A172 (cell line): ENCODE measurements at regions not wholly inside any gene's neighbourhood (a gene's known extent, or its start where the extent isn't known, plus 50 kb on each side); places are given as distances from the start of the nearest gene placed in this dataset.

Source experiments
- DNase-seq: peaks from one replicate; pipeline ENCODE4 v3.0.0-alpha.2; 2015; ENCODE audit warnings: low spot score

DNA sequence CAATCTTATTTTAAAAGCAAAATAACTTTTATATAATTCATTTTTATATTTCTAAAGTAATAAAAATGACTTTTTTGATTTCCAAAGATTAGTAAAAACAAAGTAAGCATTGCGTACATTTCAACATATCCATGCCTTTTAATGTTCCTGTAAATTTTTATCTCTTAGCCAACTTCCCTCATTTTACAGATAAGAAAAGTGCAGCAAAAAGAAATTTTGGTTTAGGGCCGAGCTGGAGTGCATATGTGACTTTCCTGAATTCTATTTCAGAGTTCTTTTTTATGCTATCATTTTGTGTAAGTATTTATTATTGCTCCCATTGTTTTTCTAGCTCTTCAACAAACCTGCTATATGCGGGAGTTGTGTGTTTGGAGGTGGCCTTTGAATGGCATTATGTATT lies 195.3 kb downstream of the NHLRC3 start:
- DNase-seq = no peak

- DNase-seq = no peak
Measured at GRCh38 chr13:39244561-39245230, 206.4 kb downstream of the NHLRC3 start.

GRCh38 chr13:39245688-39246087 lies 207.4 kb downstream of the NHLRC3 start:
- no peak for DNase-seq

DNA sequence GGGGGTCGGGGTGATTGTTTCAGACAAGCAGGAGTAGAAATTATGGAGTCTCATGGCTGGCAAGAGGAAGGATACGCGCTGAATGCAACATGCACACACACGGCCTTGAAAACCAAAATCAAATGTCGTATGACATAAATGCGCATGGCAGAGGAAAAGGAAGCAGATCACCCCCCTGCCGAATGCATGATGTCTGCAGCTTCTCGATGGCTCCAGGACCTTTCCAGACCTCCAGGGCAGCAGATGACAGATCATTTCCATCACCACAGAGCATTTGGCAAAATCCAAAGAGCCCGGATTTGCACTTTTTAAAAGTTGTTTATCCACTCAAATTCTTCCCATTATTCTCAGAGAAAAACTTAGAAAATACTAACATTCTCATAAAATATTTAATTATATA lies 211.7 kb downstream of the NHLRC3 start:
- no peak for DNase-seq

- no peak for DNase-seq
Measured at GRCh38 chr13:39250440-39250839, 212.2 kb downstream of the NHLRC3 start.

- no peak for DNase-seq
Measured at GRCh38 chr13:39251340-39251739, 213.1 kb downstream of the NHLRC3 start.

- DNase-seq = no peak
Measured at GRCh38 chr13:39253774-39254173, 215.5 kb downstream of the NHLRC3 start.

GRCh38 chr13:39254601-39255000 lies 216.3 kb downstream of the NHLRC3 start:
- DNase-seq = no peak

- DNase-seq = no peak
Measured at GRCh38 chr13:39257642-39258041, 219.4 kb downstream of the NHLRC3 start.

DNA sequence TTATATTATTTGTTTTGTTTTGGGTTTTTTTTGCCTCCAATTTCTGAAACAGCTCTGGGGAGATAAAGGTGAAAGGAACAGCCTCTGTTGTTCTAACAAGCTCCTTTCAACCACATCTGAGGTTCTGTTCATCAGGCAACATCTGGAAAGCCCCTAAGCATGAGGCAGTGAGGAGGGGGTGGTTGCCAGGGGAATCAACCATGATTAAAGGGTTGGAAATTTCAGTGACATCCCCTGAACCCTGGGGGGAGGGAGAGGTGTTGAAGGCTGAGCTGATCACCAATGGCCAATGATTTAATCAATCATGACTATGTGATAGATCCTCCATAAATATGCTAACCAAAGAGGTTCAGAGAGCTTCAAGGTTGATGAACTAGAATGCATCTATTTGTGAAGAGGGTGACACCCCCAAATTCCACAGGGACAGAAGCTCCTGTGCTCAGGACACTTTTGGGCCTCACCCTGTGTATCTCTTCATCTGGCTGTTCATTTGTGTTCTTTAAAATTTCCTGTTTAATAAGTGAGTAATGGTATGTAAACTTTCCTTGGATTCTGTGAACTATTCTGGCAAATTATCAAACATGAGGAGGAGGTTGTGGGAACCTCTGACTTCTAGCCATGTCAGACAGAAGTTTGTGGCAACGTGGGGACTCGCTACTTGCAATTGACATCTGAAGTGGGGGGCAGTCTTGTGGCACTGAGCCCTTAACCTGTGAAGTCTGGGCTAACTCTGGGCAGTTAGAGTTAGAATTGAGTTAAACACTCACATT lies 221.3 kb downstream of the NHLRC3 start:
- DNase-seq = no peak

DNA sequence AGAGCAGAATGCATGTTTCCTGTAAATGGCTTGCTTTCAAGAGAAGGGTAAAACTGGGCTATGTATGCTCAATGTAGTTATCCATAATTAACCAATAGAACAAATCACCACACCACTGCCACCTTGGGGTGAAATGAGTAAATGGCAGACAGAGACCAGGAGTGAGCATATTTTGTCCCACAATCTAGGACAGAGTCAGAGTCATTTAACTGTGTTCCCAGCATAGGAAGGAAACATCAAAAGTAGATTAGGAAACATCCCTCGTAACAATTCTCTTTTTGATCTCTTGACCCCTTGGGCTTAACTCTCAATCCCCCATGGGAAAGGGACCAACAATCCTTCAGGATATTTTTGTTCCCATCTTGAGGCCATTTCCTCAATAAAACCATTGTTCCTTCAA lies 224.8 kb downstream of the NHLRC3 start:
- peak; percentile 8 for DNase-seq

DNA sequence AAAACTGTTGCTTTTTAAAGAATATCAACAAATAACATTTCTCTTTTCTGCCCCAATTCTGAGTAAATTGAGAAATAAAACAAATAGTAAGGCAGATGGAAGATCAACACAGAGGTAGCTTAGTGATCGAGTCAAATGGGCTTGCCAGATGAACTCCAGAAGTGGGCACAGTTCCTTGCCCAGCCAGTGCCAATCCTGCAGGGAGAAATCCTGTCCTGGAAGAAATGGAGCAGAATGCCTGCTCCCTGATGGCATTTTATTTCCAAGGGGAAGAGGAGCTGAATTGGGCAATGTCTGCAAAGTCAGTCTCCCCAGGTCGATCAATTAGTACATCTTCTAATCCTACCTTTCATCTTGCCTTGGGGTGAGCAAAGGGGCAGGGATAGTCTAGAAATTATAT lies 225.3 kb downstream of the NHLRC3 start:
- DNase-seq = no peak

DNA sequence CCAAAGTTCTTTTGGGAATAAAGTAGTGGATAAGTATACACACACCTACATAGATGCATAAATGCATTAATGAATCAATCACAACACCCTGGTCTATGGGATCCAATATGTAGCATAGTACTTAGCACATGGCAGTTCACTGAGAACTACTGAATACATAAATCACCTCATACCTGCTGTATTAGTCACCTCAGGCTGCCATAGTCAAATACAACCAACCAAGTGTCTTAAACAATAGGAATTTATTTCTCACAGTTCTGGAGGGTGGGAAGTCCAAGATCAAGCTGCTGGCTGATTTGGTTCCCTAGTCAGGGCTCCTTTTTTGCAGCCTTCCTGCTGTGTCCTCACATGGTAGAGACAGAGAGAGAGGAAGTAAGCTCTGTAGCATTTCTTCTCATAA lies 228.2 kb downstream of the NHLRC3 start:
- DNase-seq = no peak

DNA sequence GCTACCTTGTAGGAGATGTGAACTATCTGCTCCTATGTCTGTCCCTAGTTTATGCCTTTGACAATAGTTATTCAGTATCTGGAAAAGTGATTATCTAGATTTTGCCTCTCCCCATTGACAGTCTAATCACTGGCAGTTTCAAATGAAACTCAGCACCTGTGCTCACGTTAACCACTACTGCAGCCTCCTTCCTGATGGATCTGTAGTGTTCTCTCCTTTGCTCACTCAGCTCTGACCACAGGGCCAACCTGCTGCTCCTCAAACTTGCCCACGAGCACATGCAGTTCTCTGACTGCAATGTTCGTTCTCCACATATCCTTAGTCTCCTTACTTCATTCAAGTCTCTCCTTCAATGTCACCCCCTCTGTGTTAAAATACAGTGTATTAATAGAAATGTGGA lies 230.1 kb downstream of the NHLRC3 start:
- DNase-seq = no peak

DNA sequence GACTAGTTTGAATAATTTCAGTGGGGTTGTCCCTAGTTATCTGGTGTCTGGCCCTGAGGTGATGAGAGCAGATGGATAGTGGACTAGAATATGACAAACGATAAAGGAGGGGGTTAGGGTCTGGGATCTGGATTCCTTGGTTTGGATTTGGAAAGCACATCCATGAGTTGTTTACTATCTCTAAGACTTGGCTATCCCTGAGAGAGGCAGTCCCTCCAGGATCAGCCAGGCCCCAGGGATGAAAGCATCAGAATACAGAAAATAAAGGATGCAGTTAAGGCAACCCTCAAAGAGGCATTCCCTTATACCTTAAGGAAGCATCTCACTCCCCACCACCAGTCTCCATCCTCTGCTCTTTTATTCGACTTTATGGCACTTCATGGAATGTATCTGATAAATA lies 230.7 kb downstream of the NHLRC3 start:
- no peak for DNase-seq

DNA sequence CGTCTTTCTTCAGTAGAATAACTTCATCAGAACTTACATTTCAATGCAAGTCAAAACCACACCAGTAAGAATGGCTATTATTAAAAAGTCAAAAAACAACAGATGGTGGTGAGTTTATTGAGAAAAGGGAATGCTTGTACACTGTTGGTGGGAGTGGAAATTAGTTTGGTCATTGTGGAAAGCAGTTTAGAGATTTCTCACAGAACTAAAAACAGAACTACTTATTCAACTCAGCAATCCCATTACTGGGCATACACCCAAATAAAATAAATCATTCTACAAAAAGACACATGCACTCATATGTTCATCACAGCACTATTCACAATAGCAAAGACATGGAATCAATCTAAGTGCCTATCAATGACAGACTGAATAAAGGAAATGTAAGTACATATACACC lies 231.2 kb downstream of the NHLRC3 start:
- no peak for DNase-seq

GRCh38 chr13:39272994-39273393 lies 234.7 kb downstream of the NHLRC3 start:
- no peak for DNase-seq

GRCh38 chr13:39273953-39274738 lies 235.9 kb downstream of the NHLRC3 start:
- DNase-seq = peak; percentile 6

DNA sequence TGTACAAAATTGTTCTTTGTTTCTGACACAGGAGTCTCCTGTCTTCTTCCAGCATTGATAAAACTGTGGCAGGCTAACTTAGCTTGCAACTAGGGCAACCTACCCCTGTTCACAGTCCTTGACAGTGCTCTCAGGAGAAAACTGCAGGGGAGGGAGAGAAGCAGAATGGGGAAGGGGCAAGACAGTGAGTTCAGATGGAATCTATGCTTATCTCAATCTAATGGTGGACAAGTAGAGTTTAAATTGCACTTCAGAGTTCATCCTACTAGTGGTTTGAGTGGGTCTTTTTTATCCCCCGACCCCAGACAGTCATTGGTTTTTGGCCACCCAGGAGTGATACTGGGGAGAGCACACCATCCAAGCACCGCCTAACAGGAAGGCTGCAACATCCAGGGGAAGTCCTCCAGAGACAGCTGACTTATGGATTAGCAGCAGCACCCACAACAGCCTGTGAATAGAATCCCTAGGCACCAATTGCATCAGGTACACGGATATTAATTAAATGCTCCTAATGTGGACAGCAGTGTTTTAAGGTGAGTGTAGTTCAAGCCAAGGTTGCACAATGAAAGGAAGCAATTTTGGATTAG lies 236.6 kb downstream of the NHLRC3 start:
- no peak for DNase-seq

DNA sequence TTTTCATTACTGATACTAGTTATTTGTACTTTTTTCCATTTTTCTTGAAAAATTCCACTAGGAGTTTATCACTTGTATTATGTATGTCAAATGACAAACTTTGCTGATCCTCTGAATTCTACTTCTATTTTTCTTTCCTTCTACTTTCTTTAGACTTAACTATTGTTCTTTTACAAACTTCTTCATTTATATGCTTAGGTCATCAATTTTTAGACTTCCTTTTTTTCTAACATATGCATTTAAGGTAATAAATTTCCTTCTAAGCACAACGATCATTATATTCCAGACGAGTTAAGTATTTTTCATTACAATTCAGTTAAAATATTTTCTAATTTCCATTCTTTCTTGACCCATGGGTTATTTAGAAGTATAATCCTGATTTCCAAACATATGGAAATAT lies 240.8 kb downstream of the NHLRC3 start:
- DNase-seq = no peak

DNA sequence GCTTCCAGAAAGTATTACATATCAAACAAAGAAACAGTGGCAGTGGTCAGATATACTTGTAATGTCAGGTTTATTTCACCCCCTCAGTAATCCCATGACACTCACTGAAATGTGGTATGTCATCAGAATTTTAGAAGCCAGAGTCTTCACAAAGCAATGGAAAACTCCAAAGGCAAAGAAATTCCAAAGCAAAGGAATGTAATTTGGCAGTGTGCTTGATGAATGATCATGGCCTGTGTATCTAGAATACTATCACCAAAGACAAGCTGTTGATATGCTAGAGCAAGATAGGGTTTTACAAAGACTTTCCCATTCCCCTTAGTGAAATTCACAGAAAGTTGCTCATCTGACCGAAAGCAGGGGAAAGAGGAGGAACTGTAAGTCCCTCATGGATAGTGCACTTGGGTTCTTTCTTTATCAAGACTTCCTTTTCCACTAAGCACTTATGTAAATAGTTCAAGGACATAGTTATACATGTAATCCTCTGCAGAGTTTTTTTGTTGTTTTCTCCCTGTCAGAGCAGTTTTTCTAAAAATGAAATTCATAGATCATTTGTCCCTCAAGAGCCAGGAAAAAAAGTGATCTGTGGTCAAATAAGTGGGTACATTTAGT lies 243.4 kb downstream of the NHLRC3 start:
- no peak for DNase-seq

- no peak for DNase-seq
Measured at GRCh38 chr13:39282400-39282972, 244.2 kb downstream of the NHLRC3 start.
